Stomach (tissue), 8 donors: ENCODE measurements at regions not wholly inside any gene's neighbourhood (a gene's known extent, or its start where the extent isn't known, plus 50 kb on each side); places are given as distances from the start of the nearest gene placed in this dataset.

ENCODE experiments used
- DNase-seq, 2 donors: peaks; one replicate each; pipeline versions ENCODE4 v3.0.0 to v3.0.0-alpha.2; 2013 to 2019
- H3K27ac ChIP-seq, 5 donors: fragments of 200-600 bp in 4 of 5; sonication (generic) in 4 of 5; one replicate each; pipeline ENCODE4 v1.5.1; 2013 to 2019; ENCODE audit warnings: mild to moderate bottlenecking in 1 of 5, moderate library complexity in 1 of 5
- H3K27me3 ChIP-seq, 3 donors: fragments of 200-600 bp; sonication (generic); one replicate each; pipeline ENCODE4 v1.5.1; 2017 to 2019; ENCODE audit warnings: mixed run types in 1 of 3
- H3K36me3 ChIP-seq, 4 donors: fragments of 200-600 bp; sonication (generic); 1 replicate in 3 of 4; 2 replicates in 1 of 4; pipeline ENCODE4 v1.5.1; 2016 to 2019
- H3K4me1 ChIP-seq, 4 donors: fragments of 200-600 bp; sonication (generic); one replicate each; pipeline ENCODE4 v1.5.1; 2016 to 2019
- H3K4me3 ChIP-seq, 4 donors: fragments of 200-600 bp; sonication (generic) in 3 of 4; one replicate each; pipeline ENCODE4 v1.5.1; 2016 to 2019; ENCODE audit warnings: mild to moderate bottlenecking in 1 of 4
- H3K9me3 ChIP-seq, 4 donors: fragments of 200-600 bp; sonication (generic); one replicate each; pipeline ENCODE4 v1.5.1; 2016 to 2019
- CTCF ChIP-seq, 7 experiments: fragments of 450-650 bp in 4 of 7; fragments of 200-600 bp in 3 of 7; sonication (generic) in 3 of 7; IDR thresholded peaks; one replicate each; pipeline ENCODE4 v1.5.1; 2016 to 2019; ENCODE audit warnings: antibody characterized with exemption in 7 of 7, control low read depth in 2 of 7, mild to moderate bottlenecking in 1 of 7
- EP300 ChIP-seq: sonication (generic); formaldehyde crosslinking; IDR thresholded peaks from one replicate; pipeline ENCODE4 v1.6.1; 2017; ENCODE audit warnings: antibody characterized with exemption
- POLR2A ChIP-seq, 4 donors: fragments of 450-650 bp; IDR thresholded peaks; one replicate each; pipeline ENCODE4 v1.6.1; 2016; ENCODE audit warnings: antibody characterized with exemption in 4 of 4, control low read depth in 2 of 4, mild to moderate bottlenecking in 1 of 4, moderate library complexity in 1 of 4
- POLR2AphosphoS5 ChIP-seq, 3 donors: sonication (generic); formaldehyde crosslinking; IDR thresholded peaks; one replicate each; pipeline ENCODE4 v1.6.1; 2016; ENCODE audit warnings: antibody characterized with exemption in 3 of 3
- WGBS, 5 donors: extraction: QIAGEN DNeasy Blood & Tissue Kit in 3 of 5; methylation state at CpG; one replicate each; pipeline versions ENCODE4 v1.1.5 to v1.1.7; 2013 to 2018; 5-methylcytosine and 5-hydroxymethylcytosine counted together
- intact Hi-C: fragments of 100-400 bp; cut with DNase I; formaldehyde crosslinking; loops from one replicate; pipeline ENCODE4 v1.15.1; 2023; ENCODE audit warnings: low total_unique reads
- donor health status: healthy with polysubstance abuse.
- donor health status: Bipolar disorder and iron deficiency.
- donor health status: healthy.

- WGBS, 5 donors: 71 to 85% (median 78%) methylated on average over 7 of the region's 7 CpGs
- no peak for TF ChIP-seq EP300
- TF ChIP-seq CTCF (IDR thresholded peaks at IDR 0.05): no peak
- TF ChIP-seq POLR2A (IDR thresholded peaks at IDR 0.05): no peak
- no peak for TF ChIP-seq POLR2AphosphoS5 (IDR thresholded peaks at IDR 0.05)
Measured at GRCh38 chr2:136448986-136449780, 316.2 kb upstream of the THSD7B start.

GRCh38 chr2:136448432-136448831 is 316.9 kb upstream of the THSD7B start:
- 44 to 87% (median 59%) methylated on average over 1 of the region's 1 CpG for WGBS, 5 donors
- no peak overlapping the region for H3K4me3 ChIP-seq

More at GRCh38 chr2:136448986-136449780, 316.2 kb upstream of the THSD7B start:
- Histone ChIP-seq H3K27ac (no peak overlapping the region), H3K27me3 (peaks cover 0 to 9% (median 6%) of the 10 kb centered on the region in 3 donors), H3K36me3 (no peaks in the 10 kb centered on the region), H3K9me3 (no peaks in the 10 kb centered on the region), H3K4me3 (no peak overlapping the region), H3K4me1 (no peaks in the 10 kb centered on the region)
- no peak for DNase-seq
- intact Hi-C loops: no loop called here

GRCh38 chr2:136444323-136444722 is 321.0 kb upstream of the THSD7B start:
- Histone ChIP-seq H3K36me3 (no peaks in the 10 kb centered on the region), H3K4me3 (no peak overlapping the region), H3K9me3 (no peaks in the 10 kb centered on the region), H3K27ac (no peak overlapping the region), H3K27me3 (peaks cover 0 to 13% (median 6%) of the 10 kb centered on the region in 3 donors), H3K4me1 (no peaks in the 10 kb centered on the region)
- DNase-seq: no peak
- TF ChIP-seq EP300 (no peak), POLR2AphosphoS5 (IDR thresholded peaks at IDR 0.05) (no peak), CTCF (IDR thresholded peaks at IDR 0.05) (no peak)
- 72 to 87% (median 82%) methylated on average over 7 of the region's 7 CpGs for WGBS, 5 donors
- intact Hi-C loops: no loop called here

More at GRCh38 chr2:136448432-136448831, 316.9 kb upstream of the THSD7B start:
- no peaks in the 10 kb centered on the region for H3K4me1 ChIP-seq
- peaks cover 0 to 9% (median 6%) of the 10 kb centered on the region in 3 donors for H3K27me3 ChIP-seq
- no peak for DNase-seq
- intact Hi-C loops: no loop called here
- no peaks in the 10 kb centered on the region for H3K36me3 ChIP-seq
- no peaks in the 10 kb centered on the region for H3K9me3 ChIP-seq
- TF ChIP-seq CTCF (IDR thresholded peaks at IDR 0.05) (no peak), EP300 (no peak), POLR2A (IDR thresholded peaks at IDR 0.05) (no peak), POLR2AphosphoS5 (IDR thresholded peaks at IDR 0.05) (no peak)
- H3K27ac ChIP-seq: no peak overlapping the region

DNA sequence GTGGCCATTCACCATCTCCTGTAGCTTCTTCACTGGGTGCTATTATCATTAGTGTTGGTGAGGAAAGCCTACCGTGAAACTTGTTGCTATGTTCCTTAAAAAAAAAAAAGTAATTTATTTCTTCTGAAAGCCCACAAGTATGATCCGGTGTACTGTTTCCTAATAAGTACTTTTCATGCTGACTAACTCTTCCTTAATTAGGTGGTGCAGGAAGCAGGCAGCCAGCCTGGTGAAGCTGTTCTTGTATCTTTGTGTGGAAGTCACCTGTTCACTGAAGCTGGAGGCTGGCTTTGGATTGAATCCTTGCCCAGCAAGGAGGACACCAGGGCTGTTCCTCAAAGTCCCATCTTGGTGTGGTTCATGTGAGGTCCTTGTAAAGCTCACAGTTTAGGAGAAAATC is 321.7 kb upstream of the THSD7B start:
- intact Hi-C loops: no loop called here
- no peak overlapping the region for H3K4me3 ChIP-seq
- no peaks in the 10 kb centered on the region for H3K9me3 ChIP-seq
- H3K4me1 ChIP-seq: no peaks in the 10 kb centered on the region
- no peak overlapping the region for H3K27ac ChIP-seq
- H3K36me3 ChIP-seq: no peaks in the 10 kb centered on the region
- peaks cover 0 to 13% (median 4%) of the 10 kb centered on the region in 3 donors for H3K27me3 ChIP-seq
- 52 to 72% (median 60%) methylated on average over 2 of the region's 2 CpGs for WGBS, 5 donors
- TF ChIP-seq POLR2AphosphoS5 (IDR thresholded peaks at IDR 0.05) (no peak), CTCF (IDR thresholded peaks at IDR 0.05) (no peak), EP300 (no peak), POLR2A (IDR thresholded peaks at IDR 0.05) (no peak)
- no peak for DNase-seq
